ENCODE measurements at regions not wholly inside any gene's neighbourhood (a gene's known extent, or its start where the extent isn't known, plus 50 kb on each side); places are given as distances from the start of the nearest gene placed in this dataset.

DNA sequence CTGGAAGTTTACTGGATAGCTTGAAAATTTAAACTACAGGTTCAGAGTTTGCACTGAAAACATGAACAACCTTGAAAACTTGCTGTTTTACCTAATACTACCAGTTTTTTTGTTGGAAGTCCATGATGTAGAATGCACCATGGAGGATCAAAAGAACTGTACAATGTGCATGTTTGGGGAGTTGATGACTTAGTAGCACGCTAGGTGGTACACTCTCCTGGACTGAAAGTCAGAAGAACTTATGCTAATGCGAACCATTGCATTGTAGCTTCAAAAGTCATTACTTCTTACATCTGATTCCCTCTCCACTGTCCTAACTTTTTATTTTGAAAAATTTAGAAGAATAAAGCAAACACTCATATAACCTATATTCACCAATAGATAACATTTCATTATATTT is 211.0 kb downstream of the OSTF1 start:
- no peak for TF ChIP-seq POLR2A (IDR thresholded peaks at IDR 0.05)
- TF ChIP-seq, protein P1, sequence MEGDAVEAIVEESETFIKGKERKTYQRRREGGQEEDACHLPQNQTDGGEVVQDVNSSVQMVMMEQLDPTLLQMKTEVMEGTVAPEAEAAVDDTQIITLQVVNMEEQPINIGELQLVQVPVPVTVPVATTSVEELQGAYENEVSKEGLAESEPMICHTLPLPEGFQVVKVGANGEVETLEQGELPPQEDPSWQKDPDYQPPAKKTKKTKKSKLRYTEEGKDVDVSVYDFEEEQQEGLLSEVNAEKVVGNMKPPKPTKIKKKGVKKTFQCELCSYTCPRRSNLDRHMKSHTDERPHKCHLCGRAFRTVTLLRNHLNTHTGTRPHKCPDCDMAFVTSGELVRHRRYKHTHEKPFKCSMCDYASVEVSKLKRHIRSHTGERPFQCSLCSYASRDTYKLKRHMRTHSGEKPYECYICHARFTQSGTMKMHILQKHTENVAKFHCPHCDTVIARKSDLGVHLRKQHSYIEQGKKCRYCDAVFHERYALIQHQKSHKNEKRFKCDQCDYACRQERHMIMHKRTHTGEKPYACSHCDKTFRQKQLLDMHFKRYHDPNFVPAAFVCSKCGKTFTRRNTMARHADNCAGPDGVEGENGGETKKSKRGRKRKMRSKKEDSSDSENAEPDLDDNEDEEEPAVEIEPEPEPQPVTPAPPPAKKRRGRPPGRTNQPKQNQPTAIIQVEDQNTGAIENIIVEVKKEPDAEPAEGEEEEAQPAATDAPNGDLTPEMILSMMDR (IDR thresholded peaks at IDR 0.05 in 4 of 5, conservative IDR thresholded peaks at IDR 0.05 in 1 of 5): no peak
